Epithelial cell of esophagus (primary cell): ENCODE measurements at regions not wholly inside any gene's neighbourhood (a gene's known extent, or its start where the extent isn't known, plus 50 kb on each side); places are given as distances from the start of the nearest gene placed in this dataset.
A peak's percentile ranks its signal among the peaks of the same experiment; 100 is the strongest.

Experiments used
- DNase-seq: peaks from one replicate; pipeline ENCODE4 v3.0.0; 2010; ENCODE audit warnings: low read depth
- H3K4me3 ChIP-seq: 2 replicates; pipeline ENCODE4 v1.5.1; 2011; ENCODE audit warnings: mild to moderate bottlenecking, low read length, control low read depth
- CTCF ChIP-seq: IDR thresholded peaks from 2 replicates; pipeline ENCODE4 v1.5.1; 2011; ENCODE audit warnings: low read depth, mild to moderate bottlenecking, low read length, control low read depth, inconsistent platforms; ENCODE audit not compliant: insufficient read depth; ENCODE audit errors: missing control alignments

- no peak overlapping the region for H3K4me3 ChIP-seq
- TF ChIP-seq CTCF: no peak
- DNase-seq: no peak
These were observed 125.3 kb upstream of the BNIP2 start for GRCh38 chr15:59814409-59814808.

- no peak overlapping the region for H3K4me3 ChIP-seq
- DNase-seq: no peak
- TF ChIP-seq CTCF: no peak
These were observed 123.8 kb upstream of the BNIP2 start for GRCh38 chr15:59812889-59813288.

- TF ChIP-seq CTCF: no peak
- no peak for DNase-seq
- H3K4me3 ChIP-seq: no peak overlapping the region
These were observed 123.2 kb upstream of the BNIP2 start for GRCh38 chr15:59812250-59812870.

GRCh38 chr15:59803293-59803966, 114.3 kb upstream of the BNIP2 start:
- peak; percentile 73 for DNase-seq
- peak overlapping the region; percentile 35 for H3K4me3 ChIP-seq

- H3K4me3 ChIP-seq: no peak overlapping the region
- no peak for TF ChIP-seq CTCF
- DNase-seq: peak; percentile 33
These were observed 112.5 kb upstream of the BNIP2 start for GRCh38 chr15:59801649-59802048.

GRCh38 chr15:59798605-59798917, 109.4 kb upstream of the BNIP2 start:
- no peak for TF ChIP-seq CTCF
- no peak overlapping the region for H3K4me3 ChIP-seq
- DNase-seq: no peak

- peak; percentile 47 for DNase-seq
- H3K4me3 ChIP-seq: no peak overlapping the region
- TF ChIP-seq CTCF: no peak
These were observed 108.9 kb upstream of the BNIP2 start for GRCh38 chr15:59797756-59798604.
